Left lung (tissue), 4 donors: ENCODE measurements at regions not wholly inside any gene's neighbourhood (a gene's known extent, or its start where the extent isn't known, plus 50 kb on each side); places are given as distances from the start of the nearest gene placed in this dataset.
"Not testable (repeated sequence)": the region's sequence is repeated elsewhere in the genome, so short reads cannot be mapped to it uniquely, and the experiment has no call there.

ENCODE experiments used
- ATAC-seq: fragments of 200-7000 bp; cut with Tn5 transposase; one replicate; pipeline ENCODE4 v1.9.1; 2020; ENCODE audit warnings: moderate library complexity
- DNase-seq, 4 donors: peaks; one replicate each; pipeline ENCODE4 v3.0.0-alpha.2; 2013 to 2020
- H3K27ac ChIP-seq, 2 donors: fragments of 200-600 bp; sonication (generic) in 1 of 2; one replicate each; pipeline versions ENCODE4 v1.5.0 to v1.8.0; 2020 to 2021
- H3K27me3 ChIP-seq, 2 donors: fragments of 200-600 bp; sonication (generic) in 1 of 2; one replicate each; pipeline versions ENCODE4 v1.5.0 to v1.8.0; 2020 to 2021
- H3K36me3 ChIP-seq, 2 donors: fragments of 200-600 bp; sonication (generic) in 1 of 2; one replicate each; pipeline versions ENCODE4 v1.5.0 to v1.8.0; 2020 to 2021
- H3K4me1 ChIP-seq, 2 donors: fragments of 200-600 bp; one replicate each; pipeline ENCODE4 v1.8.0; 2021
- H3K4me3 ChIP-seq, 2 donors: fragments of 200-600 bp; sonication (generic) in 1 of 2; one replicate each; pipeline versions ENCODE4 v1.5.0 to v1.8.0; 2020 to 2021; ENCODE audit warnings: mild to moderate bottlenecking in 1 of 2
- H3K9me3 ChIP-seq, 2 donors: fragments of 200-600 bp; sonication (generic) in 1 of 2; one replicate each; pipeline versions ENCODE4 v1.5.0 to v1.8.0; 2020 to 2021
- intact Hi-C, 2 donors: fragments of 100-400 bp; cut with DNase I; formaldehyde crosslinking; loops; one replicate each; pipeline versions ENCODE4 v1.11.2 to v1.14.2; 2022
- TF ChIP-seq, protein P1 (sequence below), 2 donors: fragments of 200-600 bp; sonication (generic) in 1 of 2; IDR thresholded peaks; one replicate each; pipeline versions ENCODE4 v1.5.0 to v1.8.0; 2021; ENCODE audit warnings: antibody characterized with exemption in 2 of 2
- donor health status: DM: no; HTN: yes; CAD: no.
- donor health status: DM: no; HTN: no; CAD: no.

DNA sequence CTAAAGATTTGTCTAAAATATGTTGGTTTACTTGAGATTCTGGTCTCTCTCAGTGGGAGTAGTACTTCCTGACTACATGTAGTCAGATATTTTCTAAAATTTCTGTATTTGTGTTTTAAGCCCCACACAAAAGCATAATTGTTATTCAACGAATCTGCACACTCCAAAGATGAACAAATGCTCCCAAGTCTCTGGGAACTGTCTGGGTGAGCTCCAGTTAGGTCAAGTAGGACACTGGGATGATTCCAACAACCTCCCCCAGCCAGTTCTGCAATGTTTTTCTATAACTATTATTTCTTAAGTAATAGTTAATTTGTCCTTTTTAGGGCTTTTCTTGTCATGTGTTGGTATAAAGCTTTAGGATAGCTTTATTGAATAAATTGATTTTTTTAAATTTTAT, 174.6 kb downstream of the FAM174A start:
- Histone ChIP-seq H3K9me3 (no peaks in the 10 kb centered on the region), H3K4me1 (peaks cover 0 to 13% of the 10 kb centered on the region in 2 donors), H3K27ac (no peak overlapping the region), H3K4me3 (no peak overlapping the region), H3K36me3 (no peaks in the 10 kb centered on the region), H3K27me3 (no peaks in the 10 kb centered on the region)
- ATAC-seq (no peak), DNase-seq (no peak)
- TF ChIP-seq, protein P1, sequence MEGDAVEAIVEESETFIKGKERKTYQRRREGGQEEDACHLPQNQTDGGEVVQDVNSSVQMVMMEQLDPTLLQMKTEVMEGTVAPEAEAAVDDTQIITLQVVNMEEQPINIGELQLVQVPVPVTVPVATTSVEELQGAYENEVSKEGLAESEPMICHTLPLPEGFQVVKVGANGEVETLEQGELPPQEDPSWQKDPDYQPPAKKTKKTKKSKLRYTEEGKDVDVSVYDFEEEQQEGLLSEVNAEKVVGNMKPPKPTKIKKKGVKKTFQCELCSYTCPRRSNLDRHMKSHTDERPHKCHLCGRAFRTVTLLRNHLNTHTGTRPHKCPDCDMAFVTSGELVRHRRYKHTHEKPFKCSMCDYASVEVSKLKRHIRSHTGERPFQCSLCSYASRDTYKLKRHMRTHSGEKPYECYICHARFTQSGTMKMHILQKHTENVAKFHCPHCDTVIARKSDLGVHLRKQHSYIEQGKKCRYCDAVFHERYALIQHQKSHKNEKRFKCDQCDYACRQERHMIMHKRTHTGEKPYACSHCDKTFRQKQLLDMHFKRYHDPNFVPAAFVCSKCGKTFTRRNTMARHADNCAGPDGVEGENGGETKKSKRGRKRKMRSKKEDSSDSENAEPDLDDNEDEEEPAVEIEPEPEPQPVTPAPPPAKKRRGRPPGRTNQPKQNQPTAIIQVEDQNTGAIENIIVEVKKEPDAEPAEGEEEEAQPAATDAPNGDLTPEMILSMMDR (IDR thresholded peaks at IDR 0.05): no peak
- intact Hi-C loops: no loop called here

DNA sequence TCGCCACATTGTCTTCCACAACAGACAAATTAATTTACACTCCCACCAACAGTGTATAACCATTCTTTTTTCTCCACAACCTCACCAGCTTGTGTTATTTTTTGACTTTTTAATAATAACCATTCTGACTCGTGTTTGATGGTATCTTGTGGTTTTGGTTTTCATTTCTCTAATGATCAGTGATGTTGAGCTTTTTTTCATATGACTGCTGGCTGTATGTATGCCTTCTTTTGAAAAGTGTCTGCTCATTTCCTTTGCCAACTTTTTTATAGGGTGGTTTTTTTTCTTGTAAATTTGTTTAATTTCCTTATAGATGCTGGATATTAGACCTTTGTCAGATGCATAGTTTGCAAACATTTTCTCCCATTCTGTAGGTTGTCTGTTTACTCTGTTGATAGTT, 179.6 kb downstream of the FAM174A start:
- H3K36me3 ChIP-seq, DNase-seq, H3K4me1 ChIP-seq, H3K27me3 ChIP-seq, intact Hi-C loops, H3K27ac ChIP-seq, H3K4me3 ChIP-seq, ATAC-seq, H3K9me3 ChIP-seq: not testable (repeated sequence)

DNA sequence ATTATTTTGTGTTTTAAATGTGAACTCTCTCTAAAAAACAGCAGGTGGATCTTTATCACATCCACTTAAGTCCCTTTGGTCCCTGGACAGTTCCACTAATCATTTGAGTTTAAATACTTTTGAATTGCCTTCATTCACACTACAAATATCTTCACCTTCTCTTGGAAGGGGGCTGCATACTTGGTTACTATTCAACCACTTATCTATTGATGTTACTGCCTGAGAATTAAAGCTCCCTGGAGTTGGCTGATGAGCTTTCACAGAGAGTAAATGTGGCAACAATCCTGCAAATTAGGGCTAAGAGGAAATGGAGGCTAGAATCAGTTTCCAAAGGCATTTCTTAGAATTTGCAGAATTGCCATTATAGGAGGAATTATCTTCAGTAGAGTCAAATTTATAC, 180.4 kb downstream of the ST8SIA4 start:
- TF ChIP-seq, protein P1 (IDR thresholded peaks at IDR 0.05): no peak
- DNase-seq (no peak), ATAC-seq (no peak)
- H3K27me3 ChIP-seq: no peaks in the 10 kb centered on the region
- H3K27ac ChIP-seq: no peak overlapping the region
- no peak overlapping the region for H3K4me3 ChIP-seq
- intact Hi-C loops: no loop called here
- no peaks in the 10 kb centered on the region for H3K36me3 ChIP-seq
- H3K4me1 ChIP-seq: no peaks in the 10 kb centered on the region
- H3K9me3 ChIP-seq: no peaks in the 10 kb centered on the region

DNA sequence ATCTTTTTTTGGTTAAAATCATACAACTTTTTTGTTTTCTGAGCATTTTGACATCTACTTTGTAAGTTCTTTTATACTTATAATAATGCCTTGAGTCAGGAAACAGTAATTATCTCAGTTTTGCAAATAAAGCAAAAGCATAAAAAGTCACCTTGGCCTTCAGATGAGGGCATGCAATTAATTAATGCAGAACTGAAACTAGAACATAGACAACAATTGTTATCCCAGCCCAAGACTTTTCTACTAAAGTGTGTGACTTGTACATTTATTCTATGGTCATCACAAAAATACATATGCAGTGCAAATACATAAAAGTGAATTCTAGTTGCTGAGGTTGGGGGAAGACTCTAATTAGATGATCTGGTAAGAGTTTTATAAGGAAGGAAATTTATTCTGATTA, 179.9 kb downstream of the ST8SIA4 start:
- no peak overlapping the region for H3K4me3 ChIP-seq
- DNase-seq (no peak), ATAC-seq (no peak)
- no peak overlapping the region for H3K27ac ChIP-seq
- no peaks in the 10 kb centered on the region for H3K36me3 ChIP-seq
- H3K4me1 ChIP-seq: no peaks in the 10 kb centered on the region
- H3K27me3 ChIP-seq: no peaks in the 10 kb centered on the region
- TF ChIP-seq, protein P1 (IDR thresholded peaks at IDR 0.05): no peak
- intact Hi-C loops: no loop called here
- no peaks in the 10 kb centered on the region for H3K9me3 ChIP-seq

DNA sequence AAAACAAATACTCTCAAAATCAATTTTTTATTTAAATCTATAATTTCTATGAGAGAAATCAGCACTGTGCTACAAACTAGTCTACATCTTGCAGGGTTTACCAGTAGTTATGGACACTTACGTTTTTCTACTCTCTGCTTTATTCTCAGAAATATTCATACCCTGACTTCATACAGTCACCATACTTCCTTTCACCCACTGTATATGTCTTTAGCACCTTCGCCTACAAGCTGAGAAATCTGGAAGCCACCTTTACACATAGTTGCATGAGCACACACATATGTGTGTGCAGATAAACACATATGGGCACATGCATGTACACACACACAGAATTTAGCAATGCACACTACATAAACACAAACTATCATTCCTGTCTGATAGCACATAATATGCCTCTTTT, 177.0 kb downstream of the ST8SIA4 start:
- Histone ChIP-seq H3K36me3 (no peaks in the 10 kb centered on the region), H3K4me1 (no peaks in the 10 kb centered on the region), H3K27me3 (no peaks in the 10 kb centered on the region), H3K4me3 (no peak overlapping the region), H3K9me3 (no peaks in the 10 kb centered on the region), H3K27ac (no peak overlapping the region)
- no peak for ATAC-seq
- DNase-seq: no peak
- TF ChIP-seq, protein P1 (IDR thresholded peaks at IDR 0.05): no peak
- intact Hi-C loops: no loop called here

DNA sequence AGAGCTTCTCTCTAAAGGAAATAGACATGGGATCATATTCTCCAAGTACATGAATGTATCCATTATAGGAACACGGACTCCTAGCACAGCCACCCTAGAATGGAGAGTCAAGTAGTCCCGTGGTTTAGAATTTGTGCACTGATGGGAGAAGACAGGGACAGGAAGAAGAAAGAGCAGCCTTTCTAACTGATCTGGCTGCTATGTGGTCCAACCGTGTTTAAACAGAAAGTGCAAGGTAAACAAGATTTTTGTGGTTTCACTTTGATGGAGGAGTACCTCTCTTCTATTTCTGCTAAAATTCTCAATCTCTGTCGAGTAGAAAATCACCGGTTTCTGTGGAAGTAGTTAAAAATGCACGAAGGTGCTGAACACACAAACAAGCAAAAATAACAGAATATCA, 171.3 kb downstream of the ST8SIA4 start:
- intact Hi-C loops: no loop called here
- ATAC-seq (peak; percentile 24), DNase-seq (no peak)
- Histone ChIP-seq H3K36me3 (no peaks in the 10 kb centered on the region), H3K9me3 (no peaks in the 10 kb centered on the region), H3K27ac (no peak overlapping the region), H3K4me1 (peaks cover 0 to 6% of the 10 kb centered on the region in 2 donors), H3K4me3 (no peak overlapping the region), H3K27me3 (no peaks in the 10 kb centered on the region)
- TF ChIP-seq, protein P1 (IDR thresholded peaks at IDR 0.05): no peak
